Hepatocyte (in vitro differentiated cells): ENCODE measurements at regions not wholly inside any gene's neighbourhood (a gene's known extent, or its start where the extent isn't known, plus 50 kb on each side); places are given as distances from the start of the nearest gene placed in this dataset.

Source experiments
- DNase-seq: peaks from one replicate; pipeline ENCODE4 v3.0.0-alpha.2; 2016; ENCODE audit warnings: low spot score
- H2AFZ ChIP-seq: fragments of 200-600 bp; sonication (generic); 2 replicates; pipeline ENCODE4 v1.6.0; 2016; ENCODE audit warnings: antibody characterized with exemption, mild to moderate bottlenecking
- H3K27ac ChIP-seq: fragments of 200-600 bp; sonication (generic); 2 replicates; pipeline ENCODE4 v1.5.1; 2016; ENCODE audit warnings: mild to moderate bottlenecking
- H3K27me3 ChIP-seq: fragments of 200-600 bp; sonication (generic); 2 replicates; pipeline ENCODE4 v1.6.1; 2016
- H3K36me3 ChIP-seq: fragments of 200-600 bp; sonication (generic); replicated peaks from 2 replicates; pipeline ENCODE4 v1.5.1; 2016; ENCODE audit warnings: low read depth; ENCODE audit not compliant: insufficient read depth
- H3K4me1 ChIP-seq: fragments of 200-600 bp; sonication (generic); 2 replicates; pipeline ENCODE4 v1.5.1; 2016; ENCODE audit warnings: mild to moderate bottlenecking, moderate library complexity; ENCODE audit not compliant: insufficient read depth
- H3K4me2 ChIP-seq: fragments of 200-600 bp; sonication (generic); 2 replicates; pipeline ENCODE4 v1.6.0; 2016
- H3K4me3 ChIP-seq: fragments of 200-600 bp; sonication (generic); 2 replicates; pipeline ENCODE4 v1.5.1; 2016; ENCODE audit warnings: mild to moderate bottlenecking
- H3K79me2 ChIP-seq: fragments of 200-600 bp; sonication (generic); 2 replicates; pipeline ENCODE4 v1.6.0; 2017; ENCODE audit warnings: mild to moderate bottlenecking
- H3K9me2 ChIP-seq: fragments of 200-600 bp; sonication (generic); replicated peaks from 2 replicates; pipeline ENCODE4 v1.6.0; 2017; ENCODE audit warnings: mild to moderate bottlenecking; ENCODE audit not compliant: insufficient read depth
- H3K9me3 ChIP-seq: fragments of 200-600 bp; sonication (generic); 2 replicates; pipeline ENCODE4 v1.5.1; 2016; ENCODE audit warnings: low read depth, mild to moderate bottlenecking
- H4K20me1 ChIP-seq: fragments of 200-600 bp; sonication (generic); 2 replicates; pipeline ENCODE4 v1.6.0; 2016; ENCODE audit warnings: mild to moderate bottlenecking; ENCODE audit not compliant: insufficient read depth, poor library complexity, severe bottlenecking
- EZH2 ChIP-seq: fragments of 200-600 bp; sonication (generic); IDR thresholded peaks from 2 replicates; pipeline ENCODE4 v1.6.1; 2016; ENCODE audit warnings: antibody characterized with exemption, mild to moderate bottlenecking, borderline replicate concordance
- EZH2phosphoT487 ChIP-seq: fragments of 200-600 bp; sonication (generic); IDR thresholded peaks from one replicate; pipeline ENCODE4 v1.6.1; 2018; ENCODE audit warnings: antibody characterized with exemption, mild to moderate bottlenecking, low read depth, moderate library complexity; ENCODE audit not compliant: unreplicated experiment, severe bottlenecking
- WGBS: methylation state at CpG from one replicate; pipeline ENCODE4 v1.1.6; 2016; ENCODE audit warnings: low lambda C conversion rate; ENCODE audit errors: missing lambda C conversion rate; 5-methylcytosine and 5-hydroxymethylcytosine counted together
- TF ChIP-seq, protein P1 (sequence below): fragments of 200-600 bp; sonication (generic); IDR thresholded peaks from 2 replicates; pipeline ENCODE4 v1.5.1; 2016; ENCODE audit warnings: antibody characterized with exemption, mild to moderate bottlenecking; ENCODE audit not compliant: poor library complexity

DNA sequence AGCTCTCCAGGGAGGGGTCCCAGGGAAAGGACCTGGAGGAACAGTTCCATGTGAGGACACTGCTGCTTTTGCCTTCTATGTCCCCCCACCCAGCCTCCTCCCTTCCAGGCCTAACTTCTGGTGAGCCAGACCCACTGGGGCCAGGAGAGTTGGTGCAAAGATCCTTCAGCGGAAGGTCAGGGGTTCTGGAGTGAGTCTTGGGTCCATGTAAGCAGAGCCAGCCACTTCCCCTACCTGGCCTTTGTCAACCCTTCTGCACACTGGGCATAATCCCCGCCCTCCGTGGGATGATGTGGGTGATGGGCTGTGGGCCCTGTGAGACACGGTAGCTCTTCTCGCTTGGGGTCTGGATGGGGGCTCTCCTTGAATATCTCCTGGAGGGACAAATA lies 76.9 kb downstream of the RHOB start:
- Histone ChIP-seq H3K27me3 (no peaks in the 10 kb centered on the region), H4K20me1 (no peaks in the 10 kb centered on the region), H2AFZ (no peak overlapping the region), H3K4me2 (no peak overlapping the region), H3K27ac (no peak overlapping the region), H3K4me1 (peaks cover 10% of the 10 kb centered on the region), H3K9me2 (no peaks in the 10 kb centered on the region), H3K36me3 (no peaks in the 10 kb centered on the region), H3K4me3 (no peak overlapping the region), H3K79me2 (no peaks in the 10 kb centered on the region), H3K9me3 (no peaks in the 10 kb centered on the region)
- TF ChIP-seq EZH2, result no peak
- no peak for TF ChIP-seq EZH2phosphoT487
- TF ChIP-seq, protein P1, sequence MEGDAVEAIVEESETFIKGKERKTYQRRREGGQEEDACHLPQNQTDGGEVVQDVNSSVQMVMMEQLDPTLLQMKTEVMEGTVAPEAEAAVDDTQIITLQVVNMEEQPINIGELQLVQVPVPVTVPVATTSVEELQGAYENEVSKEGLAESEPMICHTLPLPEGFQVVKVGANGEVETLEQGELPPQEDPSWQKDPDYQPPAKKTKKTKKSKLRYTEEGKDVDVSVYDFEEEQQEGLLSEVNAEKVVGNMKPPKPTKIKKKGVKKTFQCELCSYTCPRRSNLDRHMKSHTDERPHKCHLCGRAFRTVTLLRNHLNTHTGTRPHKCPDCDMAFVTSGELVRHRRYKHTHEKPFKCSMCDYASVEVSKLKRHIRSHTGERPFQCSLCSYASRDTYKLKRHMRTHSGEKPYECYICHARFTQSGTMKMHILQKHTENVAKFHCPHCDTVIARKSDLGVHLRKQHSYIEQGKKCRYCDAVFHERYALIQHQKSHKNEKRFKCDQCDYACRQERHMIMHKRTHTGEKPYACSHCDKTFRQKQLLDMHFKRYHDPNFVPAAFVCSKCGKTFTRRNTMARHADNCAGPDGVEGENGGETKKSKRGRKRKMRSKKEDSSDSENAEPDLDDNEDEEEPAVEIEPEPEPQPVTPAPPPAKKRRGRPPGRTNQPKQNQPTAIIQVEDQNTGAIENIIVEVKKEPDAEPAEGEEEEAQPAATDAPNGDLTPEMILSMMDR, result no peak
- WGBS, result 88% methylated on average over 5 of the region's 5 CpGs
- DNase-seq, result no peak

GRCh38 chr2:20524412-20525040 lies 77.7 kb downstream of the RHOB start:
- Histone ChIP-seq H3K9me3 (no peaks in the 10 kb centered on the region), H4K20me1 (no peaks in the 10 kb centered on the region), H3K79me2 (no peaks in the 10 kb centered on the region), H3K27ac (peak overlapping the region; percentile 71), H3K9me2 (no peaks in the 10 kb centered on the region), H3K4me2 (no peak overlapping the region), H3K4me1 (peaks cover 10% of the 10 kb centered on the region), H3K27me3 (no peaks in the 10 kb centered on the region), H3K4me3 (no peak overlapping the region), H3K36me3 (no peaks in the 10 kb centered on the region), H2AFZ (no peak overlapping the region)
- no peak for DNase-seq
- 67% methylated on average over 16 of the region's 16 CpGs for WGBS
- TF ChIP-seq EZH2 (no peak), EZH2phosphoT487 (no peak)
- TF ChIP-seq, protein P1, result no peak

DNA sequence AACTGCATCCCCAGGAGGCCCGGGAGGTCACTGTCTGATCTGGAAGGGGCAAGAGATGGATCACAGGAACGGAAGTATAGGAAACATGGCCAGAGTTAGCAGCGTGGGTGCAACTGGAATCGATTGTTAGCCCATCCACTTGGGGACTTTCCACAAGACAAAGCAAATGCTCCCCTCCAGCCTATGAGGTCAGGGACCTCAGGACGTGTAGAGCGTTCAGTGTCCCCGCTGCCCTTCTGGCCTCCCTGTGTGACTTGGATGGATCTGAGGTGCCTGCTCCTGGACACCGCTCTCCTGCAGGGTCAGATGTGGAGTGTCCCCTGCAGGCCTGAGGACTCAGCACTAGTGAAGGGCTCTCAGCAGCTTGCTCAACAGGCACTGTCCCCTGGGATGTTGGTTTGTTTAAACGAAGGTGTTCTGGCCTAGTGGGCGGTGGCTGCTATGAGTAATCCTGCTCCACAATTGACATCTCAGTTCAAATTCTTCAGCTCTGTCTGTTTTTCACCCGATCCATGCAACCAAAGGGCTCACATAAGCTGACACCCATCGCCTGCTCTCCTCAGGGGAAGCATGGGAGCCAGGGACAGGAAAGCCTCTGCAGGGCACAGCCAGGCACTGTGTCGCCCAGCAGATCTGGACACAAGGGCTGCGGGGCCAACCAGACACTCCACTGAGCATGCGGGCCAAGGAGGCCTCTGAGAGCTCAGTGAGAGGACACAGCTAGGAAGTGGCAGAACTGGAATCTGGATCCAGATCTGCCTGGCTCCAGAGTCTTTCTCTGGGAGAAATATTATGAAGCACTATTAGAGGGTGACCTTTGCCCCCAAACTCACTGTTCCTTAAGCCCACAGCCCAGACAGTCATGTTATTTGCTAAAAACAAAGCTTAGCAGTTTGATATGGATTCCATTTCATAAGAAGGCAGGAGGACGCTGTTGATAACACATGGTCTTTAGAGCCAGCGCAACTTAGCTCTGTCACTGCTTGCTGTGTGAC lies 78.5 kb downstream of the RHOB start:
- Histone ChIP-seq H3K4me2 (no peak overlapping the region), H4K20me1 (no peaks in the 10 kb centered on the region), H2AFZ (no peak overlapping the region), H3K27ac (peak overlapping the region; percentile 71), H3K4me1 (peaks cover 10% of the 10 kb centered on the region), H3K27me3 (no peaks in the 10 kb centered on the region), H3K4me3 (no peak overlapping the region), H3K36me3 (no peaks in the 10 kb centered on the region), H3K9me3 (no peaks in the 10 kb centered on the region), H3K9me2 (no peaks in the 10 kb centered on the region), H3K79me2 (no peaks in the 10 kb centered on the region)
- peak; percentile 78 for DNase-seq
- WGBS, result 66% methylated on average over 17 of the region's 17 CpGs
- TF ChIP-seq EZH2phosphoT487 (no peak), EZH2 (no peak)
- TF ChIP-seq, protein P1, result no peak
